Bronchial epithelial cell (primary cell): ENCODE measurements at regions not wholly inside any gene's neighbourhood (a gene's known extent, or its start where the extent isn't known, plus 50 kb on each side); places are given as distances from the start of the nearest gene placed in this dataset.

Experiments used
- DNase-seq: peaks from one replicate; pipeline ENCODE4 v3.0.0-alpha.2; 2010; ENCODE audit warnings: low read depth
- FAIRE-seq: peaks from 2 replicates; lab custom pipeline; 2011; peaks lifted over from hg19 to GRCh38; lab: Jason Lieb, UNC
- H3K27me3 ChIP-seq: 2 replicates; pipeline ENCODE4 v1.5.1; 2011; ENCODE audit warnings: low read length; ENCODE audit not compliant: control insufficient read depth, insufficient read depth
- H3K36me3 ChIP-seq: 2 replicates; pipeline ENCODE4 v1.5.1; 2011; ENCODE audit warnings: low read length; ENCODE audit not compliant: control insufficient read depth, insufficient read depth
- H3K4me3 ChIP-seq: 2 replicates; pipeline ENCODE4 v1.5.1; 2011; ENCODE audit warnings: mild to moderate bottlenecking, low read depth, low read length, control low read depth
- CTCF ChIP-seq: IDR thresholded peaks from 2 replicates; pipeline ENCODE4 v1.5.1; 2011; ENCODE audit warnings: mild to moderate bottlenecking, moderate library complexity, low read length, control low read depth, inconsistent platforms; ENCODE audit not compliant: insufficient read depth, severe bottlenecking

DNA sequence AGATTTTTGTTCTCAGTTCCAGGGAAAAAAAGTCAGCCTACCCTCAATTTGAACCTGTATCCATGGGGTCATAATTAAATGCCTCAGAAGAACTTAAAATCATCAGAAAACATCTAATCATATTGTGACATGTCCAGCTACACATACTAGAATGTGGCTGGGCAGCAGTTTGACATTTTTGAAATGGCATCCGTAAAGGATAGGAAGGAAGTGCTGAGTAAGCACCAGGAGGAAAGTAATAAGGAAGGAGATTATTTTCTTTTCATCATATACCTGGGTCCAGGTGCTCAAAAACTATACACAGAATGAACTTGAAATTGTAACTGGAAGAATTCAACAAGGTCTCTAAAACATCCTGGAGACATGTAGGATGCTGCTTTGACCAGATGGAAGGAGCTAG lies 116.9 kb upstream of the RAI14 start:
- TF ChIP-seq CTCF, result no peak
- no peak overlapping the region for H3K4me3 ChIP-seq
- no peaks in the 10 kb centered on the region for H3K27me3 ChIP-seq
- FAIRE-seq (no peak), DNase-seq (no peak)
- no peaks in the 10 kb centered on the region for H3K36me3 ChIP-seq

DNA sequence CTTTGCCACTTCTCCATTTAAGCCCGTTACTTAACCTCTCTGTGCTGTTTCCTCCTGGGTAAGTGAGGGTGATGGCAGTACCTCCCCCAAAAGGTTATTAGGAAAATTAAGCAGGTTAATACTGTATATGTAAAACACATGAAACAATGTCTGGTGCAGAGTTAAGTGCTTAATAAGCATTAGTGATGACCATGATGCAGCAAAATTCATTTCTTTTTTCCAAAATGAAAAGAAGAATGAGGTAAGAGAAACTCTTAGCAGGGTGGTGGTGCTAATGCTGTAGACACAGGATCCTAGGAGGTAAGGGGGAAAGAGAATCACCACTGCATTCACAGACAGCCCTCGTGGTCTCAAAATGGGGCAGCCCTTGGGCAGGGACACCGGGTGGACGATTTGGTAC lies 115.1 kb upstream of the RAI14 start:
- FAIRE-seq, result no peak
- Histone ChIP-seq H3K36me3 (no peaks in the 10 kb centered on the region), H3K4me3 (no peak overlapping the region), H3K27me3 (no peaks in the 10 kb centered on the region)
- no peak for TF ChIP-seq CTCF
- no peak for DNase-seq

DNA sequence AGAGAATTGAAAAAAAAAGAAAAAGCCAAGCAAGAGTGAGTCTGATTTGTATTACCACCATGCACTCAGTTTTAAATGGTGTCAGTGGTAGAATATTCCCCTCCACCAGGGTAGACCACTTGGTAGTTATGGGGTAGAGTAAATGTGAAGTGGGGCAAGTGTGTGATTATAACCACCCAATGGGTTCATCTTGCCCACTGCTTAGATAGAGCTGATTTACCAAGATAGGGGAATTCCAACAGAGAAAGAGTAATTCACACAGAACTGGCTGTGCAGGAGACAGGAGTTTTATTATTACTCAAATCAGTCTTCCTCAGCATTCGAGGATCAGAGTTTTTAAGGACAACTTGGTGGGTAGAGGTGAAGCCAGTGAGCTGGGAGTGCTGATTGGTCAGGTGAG lies 113.3 kb upstream of the RAI14 start:
- DNase-seq (no peak), FAIRE-seq (no peak)
- H3K36me3 ChIP-seq, result no peaks in the 10 kb centered on the region
- no peak for TF ChIP-seq CTCF
- no peaks in the 10 kb centered on the region for H3K27me3 ChIP-seq
- no peak overlapping the region for H3K4me3 ChIP-seq

GRCh38 chr5:34543687-34544086 lies 112.4 kb upstream of the RAI14 start:
- no peaks in the 10 kb centered on the region for H3K36me3 ChIP-seq
- no peaks in the 10 kb centered on the region for H3K27me3 ChIP-seq
- H3K4me3 ChIP-seq, result no peak overlapping the region
- no peak for TF ChIP-seq CTCF
- DNase-seq (no peak), FAIRE-seq (no peak)

DNA sequence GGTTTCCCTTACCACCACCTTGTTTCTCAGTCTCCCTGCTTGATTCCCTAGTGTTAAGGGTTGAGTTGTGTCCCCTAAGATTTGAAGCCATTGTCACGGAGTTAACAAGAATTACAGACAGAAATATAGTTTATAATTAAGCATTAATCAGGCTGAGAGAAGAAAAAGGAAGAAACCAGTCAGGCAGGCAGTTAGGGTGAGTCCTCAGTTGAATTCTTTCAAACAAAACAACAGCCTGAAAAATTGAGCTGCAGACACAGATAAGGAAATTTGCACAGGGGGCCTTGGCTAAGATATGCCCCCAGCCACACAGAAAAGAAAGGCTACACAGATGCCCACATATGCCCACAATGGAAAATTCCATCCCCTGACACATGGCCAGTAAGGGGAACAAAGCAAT lies 111.7 kb upstream of the RAI14 start:
- no peak for TF ChIP-seq CTCF
- Histone ChIP-seq H3K36me3 (no peaks in the 10 kb centered on the region), H3K27me3 (no peaks in the 10 kb centered on the region), H3K4me3 (no peak overlapping the region)
- FAIRE-seq (no peak), DNase-seq (no peak)

GRCh38 chr5:34545164-34545563 lies 111.0 kb upstream of the RAI14 start:
- Histone ChIP-seq H3K36me3 (no peaks in the 10 kb centered on the region), H3K27me3 (no peaks in the 10 kb centered on the region), H3K4me3 (no peak overlapping the region)
- DNase-seq (no peak), FAIRE-seq (no peak)
- no peak for TF ChIP-seq CTCF
